DMS79 (cell line): ENCODE measurements at regions not wholly inside any gene's neighbourhood (a gene's known extent, or its start where the extent isn't known, plus 50 kb on each side); places are given as distances from the start of the nearest gene placed in this dataset.

Experiments used
- DNase-seq: peaks from one replicate; lab custom pipeline; 2025; lab: John Stamatoyannopoulos, UW

DNA sequence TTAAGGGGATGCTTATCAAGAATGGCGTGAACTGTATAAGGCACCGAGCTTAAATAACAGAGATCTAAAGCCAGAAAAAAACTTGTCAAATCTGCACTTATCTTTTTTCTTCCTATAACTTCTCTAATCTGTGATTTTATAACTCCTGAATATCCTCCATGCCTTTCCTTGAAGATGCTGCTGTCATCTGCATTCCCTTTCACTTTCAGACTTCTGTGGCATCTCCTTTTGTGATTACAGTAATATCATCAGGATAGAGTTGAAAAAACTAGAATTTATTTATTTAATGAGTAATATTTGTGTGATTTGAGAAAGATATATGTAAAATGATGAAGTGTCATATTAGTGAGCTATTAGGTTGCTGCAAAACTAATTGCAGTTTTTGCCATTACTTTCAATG lies 357.8 kb upstream of the PTBP2 start:
- DNase-seq = no peak

DNA sequence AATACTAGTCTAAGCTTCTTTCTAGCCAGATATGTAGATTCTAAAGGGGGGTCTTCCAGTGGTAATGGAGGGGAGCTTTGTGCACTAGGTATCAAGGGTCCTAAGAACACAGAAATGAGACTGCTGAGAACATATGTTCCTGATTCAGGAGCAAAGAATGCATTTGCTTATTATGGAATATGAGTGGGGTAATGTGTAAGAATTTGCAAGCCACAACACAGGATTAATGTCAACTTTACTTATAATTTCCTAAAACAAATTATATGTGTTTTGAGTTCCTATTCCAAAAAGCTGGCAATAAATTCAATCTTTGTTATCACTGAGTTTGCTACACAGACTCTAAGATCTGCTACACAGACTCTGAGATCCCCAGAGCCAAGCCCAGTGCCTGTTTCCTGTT lies 357.0 kb upstream of the PTBP2 start:
- DNase-seq = no peak

DNA sequence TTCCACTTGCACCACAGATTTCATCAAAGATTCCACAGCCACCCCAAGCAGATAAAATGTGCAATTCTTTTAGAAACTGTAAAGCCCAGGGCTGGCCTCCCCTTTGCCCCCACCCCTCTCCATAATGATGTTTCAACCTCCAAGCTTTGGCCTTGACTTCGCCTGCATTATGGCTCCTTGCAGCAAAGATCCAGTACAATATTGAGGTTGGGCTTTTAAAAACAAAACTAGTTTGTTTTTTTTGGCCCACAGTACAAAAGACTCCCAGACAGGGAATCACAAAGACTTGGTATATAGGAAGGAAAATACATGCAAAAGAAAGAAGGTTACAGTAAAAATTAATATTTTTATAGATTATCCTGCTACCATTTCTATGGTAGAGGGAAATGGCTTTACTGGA lies 356.5 kb upstream of the PTBP2 start:
- no peak for DNase-seq

DNA sequence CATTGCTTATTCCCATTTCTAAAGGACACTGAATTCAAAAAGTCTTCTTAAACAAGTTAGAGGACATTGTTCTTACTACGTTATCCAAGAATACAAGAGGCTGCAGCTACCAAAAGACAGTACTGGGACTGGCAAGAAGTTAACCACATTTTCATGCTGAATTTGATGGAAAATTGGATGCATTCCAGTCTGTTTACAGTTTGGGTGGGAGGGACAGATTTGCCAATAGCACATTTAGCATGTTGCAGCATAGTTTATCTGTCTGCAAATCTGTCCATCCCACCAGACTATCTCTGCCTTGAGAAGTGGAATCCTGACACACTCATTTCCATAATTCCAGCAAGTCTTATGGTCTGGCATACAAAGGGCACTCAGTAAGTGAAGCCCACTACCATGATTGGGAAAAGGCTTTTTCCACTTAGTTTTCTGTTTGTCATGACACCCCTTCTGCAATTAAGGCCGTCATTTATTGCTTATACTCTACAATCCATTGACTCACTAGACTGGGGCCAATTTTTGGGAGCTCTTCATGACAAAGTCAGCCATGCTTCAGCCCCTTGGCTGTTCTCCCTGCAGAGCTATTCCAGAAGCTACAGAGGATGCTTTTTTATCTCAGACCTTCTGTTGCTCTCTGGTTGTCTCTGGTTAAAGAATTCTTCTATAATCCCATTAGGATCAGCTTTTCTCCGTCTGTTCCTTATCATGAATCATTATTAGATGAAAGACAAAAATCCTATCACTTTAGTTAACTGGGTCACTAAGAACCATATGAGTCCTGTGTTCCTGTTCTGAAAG lies 355.8 kb upstream of the PTBP2 start:
- no peak for DNase-seq

DNA sequence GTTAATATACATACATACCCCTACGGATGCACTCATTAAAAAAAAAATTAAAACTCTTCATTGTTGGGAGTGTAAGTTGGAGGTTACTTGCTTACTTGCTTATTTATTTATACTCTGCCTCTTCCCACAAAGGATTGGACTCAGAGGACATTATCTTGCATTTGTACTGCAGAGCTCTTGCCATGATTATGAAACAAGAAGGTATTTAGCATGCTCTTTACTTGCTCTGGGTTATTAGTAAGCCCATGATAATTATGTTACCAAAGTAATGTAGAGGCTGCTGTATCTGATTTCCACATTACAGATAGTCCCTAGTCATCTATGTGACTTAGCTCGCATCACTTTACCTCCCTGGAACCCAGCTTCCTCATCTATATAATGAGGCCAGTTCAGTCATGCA lies 355.1 kb upstream of the PTBP2 start:
- no peak for DNase-seq

DNA sequence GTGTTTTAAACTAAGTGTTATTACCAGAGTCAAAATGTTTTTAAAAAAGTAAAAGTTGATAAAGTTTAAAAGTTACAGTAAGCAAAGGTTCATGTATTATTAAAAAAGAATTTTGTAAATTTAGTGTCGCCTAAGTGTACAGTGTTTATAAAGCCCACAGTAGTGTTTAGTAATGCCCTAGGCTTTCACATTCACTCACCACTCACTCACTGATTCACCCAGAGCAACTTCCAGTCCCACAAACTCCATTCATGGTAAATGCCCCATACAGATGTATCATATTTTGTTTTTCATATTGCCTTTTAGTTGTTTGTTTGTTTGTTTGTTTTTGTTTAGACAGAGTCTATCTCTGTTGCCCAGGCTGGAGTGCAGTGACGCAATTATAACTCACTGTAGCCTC lies 353.8 kb upstream of the PTBP2 start:
- DNase-seq = no peak

DNA sequence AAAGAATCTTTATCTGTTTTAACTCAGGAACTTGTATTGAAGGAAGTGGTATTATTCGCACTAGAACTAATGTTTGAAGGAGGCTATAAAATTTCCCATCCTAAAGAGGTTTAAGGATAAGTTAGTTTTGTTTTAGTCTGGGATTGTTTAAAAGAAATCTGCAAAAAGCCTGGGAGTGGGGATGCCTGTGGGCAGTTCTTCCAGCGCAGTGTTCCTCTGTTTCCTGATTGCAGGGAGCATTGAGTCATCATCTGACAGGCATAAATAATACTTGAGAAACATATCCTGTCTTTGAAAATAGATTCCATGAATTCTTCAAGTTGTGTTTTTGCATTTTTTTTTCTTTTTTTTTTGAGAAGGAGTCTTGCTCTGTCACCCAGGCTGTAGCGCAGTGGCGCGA lies 350.8 kb upstream of the PTBP2 start:
- DNase-seq = no peak

DNA sequence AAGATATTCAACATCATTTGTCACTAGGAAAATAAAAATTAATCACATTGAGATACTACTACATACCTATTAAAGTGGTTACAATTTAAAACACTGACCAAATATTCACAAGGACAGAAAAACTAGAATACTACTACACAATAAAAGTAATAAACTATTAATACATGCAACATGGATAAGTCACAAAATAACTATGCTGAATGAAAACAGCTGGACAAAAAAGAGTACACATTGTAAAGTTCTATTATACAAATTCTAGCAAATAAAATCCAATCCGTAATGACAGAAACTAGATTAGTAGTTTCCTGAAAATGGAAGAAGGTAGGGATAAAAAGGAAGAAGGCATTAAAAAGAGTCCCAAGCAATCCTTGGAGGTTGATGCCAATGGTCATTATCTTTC lies 348.7 kb upstream of the PTBP2 start:
- no peak for DNase-seq

DNA sequence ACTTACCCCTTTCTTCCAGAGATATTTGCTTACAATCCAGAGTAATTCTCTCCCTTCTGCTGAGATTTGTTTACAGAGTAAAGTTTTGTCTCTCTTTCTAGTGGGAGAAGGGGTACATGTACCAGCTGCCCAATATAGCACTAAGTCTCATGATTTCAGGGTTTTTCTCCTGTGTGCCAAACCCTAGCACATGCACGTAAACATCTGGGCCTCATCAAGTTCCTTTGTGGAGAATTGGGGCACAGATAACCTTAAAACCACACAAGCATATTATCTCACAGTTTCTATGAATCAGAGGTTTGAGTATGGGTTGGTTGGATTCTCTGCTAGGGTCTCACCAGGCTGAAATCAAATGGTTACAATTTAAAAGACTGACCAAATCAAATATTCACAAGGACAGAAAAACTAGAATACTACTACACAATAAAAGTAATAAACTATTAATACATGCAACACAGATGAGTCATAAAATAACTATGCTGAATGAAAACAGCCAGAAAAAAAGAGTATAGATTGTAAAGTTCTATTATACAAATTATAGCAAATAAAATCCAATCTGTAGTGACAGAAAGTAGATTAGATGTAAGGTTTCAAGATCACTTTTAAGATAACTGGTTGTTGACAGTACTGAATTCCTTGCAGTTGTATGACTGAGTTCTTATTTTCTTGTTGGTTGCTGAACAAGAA lies 347.4 kb upstream of the PTBP2 start:
- no peak for DNase-seq

DNA sequence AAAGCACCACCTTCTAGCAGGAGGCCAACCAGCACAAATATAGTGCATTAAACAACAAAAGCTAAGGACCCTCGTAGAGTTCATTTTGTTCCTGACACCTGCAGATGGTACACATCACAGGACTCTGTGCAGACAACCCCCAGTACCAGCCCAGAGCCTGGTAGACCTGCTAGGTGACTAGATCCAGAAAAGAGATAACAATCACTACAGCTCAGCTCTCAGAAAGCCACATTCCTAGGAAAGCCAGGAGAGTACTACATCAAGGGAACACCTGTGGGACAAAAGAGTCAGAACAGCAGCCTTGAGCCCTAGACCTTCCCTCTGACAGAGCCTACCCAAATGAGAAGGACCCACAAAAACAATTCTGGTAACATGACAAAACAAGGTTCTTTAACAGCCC lies 344.7 kb upstream of the PTBP2 start:
- DNase-seq = no peak

DNA sequence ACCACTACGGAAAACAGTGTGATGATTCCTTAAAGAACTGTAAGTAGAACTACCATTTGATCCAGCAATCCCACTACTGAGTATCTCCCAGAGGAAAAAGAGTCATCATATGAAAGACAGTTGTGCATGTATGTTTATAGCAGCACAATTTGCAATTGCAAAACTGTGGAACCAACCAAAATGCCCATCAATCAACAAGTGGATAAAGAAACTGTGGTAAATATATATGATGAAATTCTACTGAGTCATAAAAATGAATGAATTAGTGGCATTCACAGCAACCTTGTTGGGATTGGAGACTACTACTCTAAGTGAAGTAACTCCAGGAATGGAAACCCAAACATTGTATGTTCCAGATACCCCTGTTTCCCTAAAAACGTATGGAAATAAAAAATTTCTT lies 337.0 kb upstream of the PTBP2 start:
- no peak for DNase-seq

DNA sequence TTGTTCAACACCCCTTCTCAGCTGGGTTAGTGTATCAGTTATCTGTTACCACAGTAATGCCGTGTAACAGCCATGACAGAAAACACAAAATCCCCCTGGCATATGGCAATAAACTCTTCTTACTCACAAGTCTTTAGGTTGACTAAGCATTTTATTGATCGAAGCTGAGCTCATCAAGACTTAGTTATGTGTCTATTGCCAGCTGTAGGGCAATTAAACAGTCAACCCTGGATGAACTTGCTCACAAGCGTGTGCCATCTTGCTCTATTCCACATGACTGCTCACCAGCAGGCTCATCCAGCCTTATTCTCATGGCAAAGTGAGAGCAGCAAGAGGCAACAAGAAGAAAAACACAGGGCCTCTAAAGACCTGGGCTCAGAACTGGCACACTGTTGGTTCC lies 333.8 kb upstream of the PTBP2 start:
- DNase-seq = no peak

DNA sequence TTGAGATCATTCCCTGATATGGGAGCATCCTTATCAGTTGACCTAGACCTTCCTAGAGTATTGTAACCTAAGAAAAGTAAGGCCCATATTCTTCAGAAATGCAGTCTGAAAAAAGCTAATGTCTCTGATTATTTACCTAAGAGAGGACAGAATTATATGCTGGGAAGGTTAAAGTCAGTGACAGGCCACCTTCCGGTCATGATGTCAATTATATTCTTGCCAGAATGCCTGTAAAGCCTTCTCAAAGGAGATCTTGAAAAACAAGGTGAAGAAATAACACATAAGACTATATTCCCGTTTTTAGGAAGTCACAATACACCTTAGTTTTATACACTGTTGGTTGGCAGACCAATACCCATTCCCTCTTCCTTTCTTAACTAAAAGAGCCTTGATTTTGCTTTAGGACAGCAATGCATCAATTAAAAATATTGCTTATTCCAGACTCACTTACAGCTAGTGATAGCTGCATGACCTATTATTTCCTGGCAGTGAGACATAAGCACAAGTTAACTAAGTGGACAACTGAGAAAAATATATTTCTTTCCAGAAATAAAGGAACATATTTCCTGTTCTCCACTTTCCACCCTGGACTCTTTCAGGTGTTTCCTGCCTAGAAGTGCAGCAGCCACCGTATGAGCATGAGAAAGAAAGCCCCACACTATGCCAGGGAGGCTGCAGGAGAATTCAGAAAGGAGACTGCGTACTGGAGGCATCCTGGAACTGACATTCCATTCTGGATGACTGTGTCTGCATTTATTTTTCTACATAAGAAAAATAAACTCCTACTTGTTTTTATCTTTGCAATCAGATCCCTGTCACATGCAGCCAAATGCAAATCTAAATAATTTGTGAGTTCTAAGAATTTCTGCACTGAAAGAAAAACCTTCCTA lies 332.9 kb upstream of the PTBP2 start:
- DNase-seq = no peak

DNA sequence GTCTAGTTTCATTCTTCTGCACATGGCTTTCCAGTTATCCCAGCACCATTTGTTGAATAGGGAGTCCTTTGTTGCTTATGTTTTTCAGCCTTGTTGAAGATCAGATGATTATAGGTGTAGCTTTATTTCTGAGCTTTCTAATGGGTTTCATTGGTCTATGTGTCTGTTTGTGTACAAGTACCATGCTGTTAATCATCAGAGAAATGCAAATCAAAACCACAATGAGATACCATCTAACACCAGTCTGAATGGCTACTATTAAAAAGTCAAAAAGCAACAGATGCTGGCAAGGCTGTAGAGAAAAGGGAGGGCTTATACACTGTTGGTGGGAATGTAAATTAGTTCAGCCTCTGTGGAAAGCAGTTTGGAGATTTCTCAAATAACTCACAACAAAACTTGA lies 321.5 kb upstream of the PTBP2 start:
- DNase-seq = no peak

DNA sequence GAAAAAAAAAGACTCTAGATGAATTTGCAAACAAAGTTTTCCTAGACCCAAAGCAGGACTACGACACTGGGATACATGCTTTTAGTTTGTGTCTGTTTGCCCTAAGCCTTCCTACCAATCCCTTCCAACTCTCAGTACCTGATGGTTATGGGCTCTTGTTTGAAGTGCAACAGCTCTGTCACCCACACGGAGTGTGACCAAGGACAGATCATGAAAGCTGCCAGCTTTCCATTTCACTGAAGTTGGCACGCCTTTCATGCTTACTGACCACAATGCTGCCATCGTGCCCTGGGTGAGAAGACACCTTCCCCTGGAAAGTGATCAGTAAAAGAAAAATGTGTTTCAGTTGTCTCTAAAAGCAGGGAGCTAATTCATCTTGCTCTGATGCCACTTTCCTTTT lies 312.5 kb upstream of the PTBP2 start:
- no peak for DNase-seq

DNA sequence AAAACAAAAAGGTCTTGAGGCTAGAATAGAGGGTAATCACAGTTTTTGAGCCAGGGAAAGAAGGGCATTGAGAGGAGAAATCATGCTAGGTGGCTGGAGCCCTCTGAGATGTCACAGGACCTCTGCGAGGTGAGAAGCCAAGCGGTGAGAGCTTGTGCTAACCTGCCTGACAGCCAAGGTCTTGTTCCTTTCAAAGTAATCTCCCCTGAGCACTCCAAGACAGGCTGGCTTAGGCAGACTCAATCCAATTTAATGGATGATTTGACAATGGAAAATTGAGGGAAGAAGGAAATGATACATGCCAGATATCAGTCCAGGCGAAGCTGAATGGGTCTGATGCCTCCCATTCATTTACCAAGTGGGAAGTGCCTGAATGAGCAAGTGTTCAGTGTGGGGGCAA lies 311.9 kb upstream of the PTBP2 start:
- DNase-seq = no peak

DNA sequence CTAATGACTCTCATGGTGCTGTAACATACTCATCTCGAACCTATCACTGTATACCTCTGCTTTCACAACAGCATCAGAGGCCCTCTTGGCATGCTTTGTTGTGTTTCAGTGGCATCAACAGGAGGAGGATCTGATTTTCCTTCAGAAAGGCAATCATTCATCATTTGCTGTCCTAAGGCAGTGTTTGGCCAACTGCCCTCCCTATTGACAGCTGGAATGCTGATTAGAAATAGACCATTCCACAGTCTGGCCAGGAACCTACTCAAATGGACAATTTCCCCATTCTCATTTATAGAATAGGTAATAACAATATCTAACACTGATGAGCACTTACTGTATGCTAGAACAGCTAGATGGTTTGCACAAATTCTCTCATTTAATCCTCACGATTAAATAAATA lies 310.6 kb upstream of the PTBP2 start:
- no peak for DNase-seq

DNA sequence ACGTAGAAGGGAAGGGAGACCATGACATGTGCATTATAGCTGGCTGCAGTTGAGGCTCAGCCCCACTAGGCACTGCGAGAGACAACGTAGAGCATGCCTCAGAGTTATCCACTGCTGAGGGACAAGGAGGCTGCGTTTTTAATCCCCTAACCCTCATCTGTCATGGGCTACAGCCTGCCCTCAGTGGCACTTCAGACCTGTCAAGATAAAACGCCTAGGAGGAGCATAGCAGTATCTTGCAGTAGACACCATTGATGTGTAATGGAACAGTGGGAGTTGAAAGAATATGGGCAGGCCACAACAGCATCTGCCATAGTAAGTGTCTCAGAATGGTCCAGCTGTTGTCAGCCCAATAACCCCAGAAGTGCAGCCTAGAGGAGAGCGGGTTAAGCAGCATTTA lies 307.0 kb upstream of the PTBP2 start:
- no peak for DNase-seq

DNA sequence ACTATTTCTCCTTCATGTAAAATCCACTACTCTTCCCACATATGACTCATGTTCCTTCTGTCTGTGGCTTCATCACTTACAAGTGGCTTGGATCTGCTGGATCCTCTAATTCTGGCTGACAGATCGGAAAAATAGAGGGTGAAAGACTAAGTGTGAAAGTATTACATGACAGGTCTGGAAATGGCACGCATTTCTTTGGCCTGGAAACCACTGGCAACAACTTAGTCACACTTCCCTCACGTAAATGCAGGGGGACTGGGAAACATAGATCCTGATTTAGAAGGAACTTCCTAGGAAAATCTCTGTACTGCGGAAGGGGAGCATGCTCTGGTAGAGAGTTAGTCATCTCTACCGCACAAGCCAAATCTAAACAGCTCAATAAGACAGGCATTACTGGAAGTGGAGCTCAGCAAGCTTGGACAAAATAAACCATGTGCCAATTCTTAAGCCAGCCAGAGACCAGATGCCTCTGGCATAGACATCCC lies 305.4 kb upstream of the PTBP2 start:
- no peak for DNase-seq

DNA sequence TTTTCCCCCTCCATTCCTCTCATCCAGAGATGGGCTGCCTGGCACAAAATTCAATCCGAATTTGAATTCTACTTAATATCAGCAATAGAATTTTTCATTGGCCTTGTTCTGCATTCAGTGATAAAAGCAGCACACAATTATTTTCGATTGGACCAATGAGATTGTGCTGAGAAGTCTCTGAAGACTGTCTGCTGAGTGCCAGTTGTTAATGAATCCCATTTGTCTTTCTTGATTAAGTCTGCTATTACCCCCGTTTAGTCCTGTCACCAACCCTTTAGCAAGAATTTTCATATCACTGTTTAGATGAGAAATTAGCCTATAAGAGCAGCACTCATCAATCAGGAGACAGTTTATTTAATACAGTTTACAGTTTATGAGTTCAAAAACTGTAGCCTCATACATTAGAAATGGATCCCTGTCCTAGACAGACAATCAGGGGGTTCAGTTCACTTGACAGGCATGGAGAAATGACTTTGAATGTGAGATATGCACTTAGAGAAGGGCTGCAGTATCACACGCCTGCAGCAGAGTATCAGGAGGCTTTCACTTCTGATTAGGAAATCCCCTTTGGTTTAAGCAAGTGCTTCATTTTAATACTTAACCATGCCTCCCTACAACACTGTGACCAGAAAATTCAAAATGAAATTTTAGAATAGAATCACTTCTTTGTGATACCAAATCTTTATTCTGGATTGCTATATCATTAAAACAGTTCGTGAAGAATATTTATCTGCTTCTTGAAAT lies 304.7 kb upstream of the PTBP2 start:
- no peak for DNase-seq

DNA sequence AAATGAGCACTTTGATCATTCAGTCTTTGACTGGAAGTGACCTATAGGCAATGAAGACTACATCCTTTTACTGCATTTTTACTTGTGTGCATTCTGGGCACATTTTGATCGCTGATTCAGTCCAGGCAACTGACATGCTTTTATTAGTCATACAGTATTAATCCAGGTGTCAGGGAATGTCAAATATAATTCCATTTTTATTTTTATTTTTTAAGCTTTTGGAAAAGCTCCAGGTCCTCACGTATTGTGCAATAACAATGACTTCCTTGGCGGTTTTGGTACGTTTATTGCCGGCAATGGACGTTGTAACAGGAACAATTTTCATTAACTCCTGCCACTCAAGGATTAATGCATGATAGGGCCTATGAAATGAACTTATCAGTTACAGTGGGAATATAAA lies 302.6 kb upstream of the PTBP2 start:
- DNase-seq = no peak

DNA sequence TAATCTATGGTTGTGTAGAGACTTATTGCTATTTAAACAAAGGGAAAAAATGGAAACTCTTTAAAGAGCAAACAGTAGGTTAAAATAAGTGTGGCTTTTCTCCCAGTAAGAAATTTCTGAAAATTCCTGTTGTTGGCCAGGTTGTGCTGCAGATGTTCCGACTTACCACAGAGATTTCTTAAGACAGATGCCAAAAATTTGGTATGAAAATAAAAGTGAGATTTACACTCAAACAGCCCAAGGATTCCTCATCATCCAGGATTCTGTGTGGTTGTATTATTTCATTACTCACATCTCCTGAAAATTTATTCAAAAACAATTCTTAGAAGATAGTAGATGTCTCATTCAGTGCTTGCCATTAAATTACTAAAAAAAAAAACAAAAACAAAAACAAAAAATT lies 296.7 kb upstream of the PTBP2 start:
- DNase-seq = no peak
